Activated naive CD4-positive, alpha-beta T cell treated with anti-CD3 and anti-CD28 coated beads, Interleukin-2, amount 50 U/mL, for 72 hours (primary cell): ENCODE measurements at regions not wholly inside any gene's neighbourhood (a gene's known extent, or its start where the extent isn't known, plus 50 kb on each side); places are given as distances from the start of the nearest gene placed in this dataset.

ENCODE experiments used
- ATAC-seq, 2 donors: fragments of 150-1000 bp; cut with Tn5 transposase; 2 replicates each; pipeline ENCODE4 v1.10.0; 2021; ENCODE audit warnings: mild to moderate bottlenecking in 2 of 2, moderate library complexity in 2 of 2
- DNase-seq, 2 donors: peaks; one replicate each; pipeline ENCODE4 v3.0.0; 2021 to 2022; ENCODE audit warnings: low spot score in 2 of 2
- H3K27ac Mint-ChIP-seq, 2 donors: one replicate each; pipeline ENCODE4 v1.8.0; 2022; ENCODE audit warnings: mild to moderate bottlenecking in 2 of 2, mixed read lengths in 2 of 2
- H3K36me3 Mint-ChIP-seq, 2 donors: one replicate each; pipeline ENCODE4 v1.8.0; 2022; ENCODE audit warnings: mixed read lengths in 2 of 2
- H3K9me3 Mint-ChIP-seq, 2 donors: one replicate each; pipeline ENCODE4 v1.8.0; 2022; ENCODE audit warnings: mixed read lengths in 2 of 2

DNA sequence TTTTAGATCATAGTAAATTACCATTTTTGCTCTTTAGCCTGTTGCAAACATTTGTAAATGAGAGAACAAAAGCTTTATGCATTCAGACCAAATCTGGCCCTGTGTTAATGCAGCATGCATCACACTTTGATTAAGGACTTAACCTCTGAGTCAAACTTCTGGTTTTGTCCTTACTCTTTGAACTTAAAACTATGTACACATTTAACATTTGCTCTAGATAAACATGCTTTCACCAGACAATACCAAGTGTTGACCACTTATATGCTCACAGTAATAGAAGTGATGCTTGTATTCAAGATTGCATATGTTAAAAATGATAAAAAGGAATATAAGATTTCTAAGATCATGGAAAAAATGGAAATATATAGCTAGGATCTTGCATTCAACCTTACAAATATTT is 1095.3 kb downstream of the ADGRL2 start:
- Mint-ChIP-seq H3K27ac (no peak overlapping the region), H3K36me3 (no peaks in the 10 kb centered on the region), H3K9me3 (no peaks in the 10 kb centered on the region)
- DNase-seq (no peak), ATAC-seq (no peak)

DNA sequence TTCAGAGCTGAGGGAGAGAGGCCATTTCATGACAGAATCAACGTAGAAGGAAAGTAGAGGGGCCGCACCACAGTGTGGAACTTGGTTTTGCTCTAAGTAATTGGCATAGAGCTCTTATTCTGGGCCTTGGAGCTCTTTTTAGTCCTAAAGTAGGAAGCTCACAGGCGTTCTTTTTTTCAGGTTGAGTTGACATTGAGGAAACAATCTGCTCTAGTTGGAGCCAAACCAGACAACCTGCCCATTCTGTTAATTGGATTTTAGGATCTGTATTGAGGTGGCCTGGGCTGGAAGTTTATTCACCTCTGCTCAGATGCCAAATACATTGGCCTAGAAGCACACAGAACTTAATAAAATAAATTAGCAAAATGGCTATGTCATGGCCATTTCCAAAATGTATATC is 1093.9 kb downstream of the ADGRL2 start:
- Mint-ChIP-seq H3K36me3 (no peaks in the 10 kb centered on the region), H3K27ac (no peak overlapping the region), H3K9me3 (no peaks in the 10 kb centered on the region)
- DNase-seq, result no peak
- no peak for ATAC-seq

DNA sequence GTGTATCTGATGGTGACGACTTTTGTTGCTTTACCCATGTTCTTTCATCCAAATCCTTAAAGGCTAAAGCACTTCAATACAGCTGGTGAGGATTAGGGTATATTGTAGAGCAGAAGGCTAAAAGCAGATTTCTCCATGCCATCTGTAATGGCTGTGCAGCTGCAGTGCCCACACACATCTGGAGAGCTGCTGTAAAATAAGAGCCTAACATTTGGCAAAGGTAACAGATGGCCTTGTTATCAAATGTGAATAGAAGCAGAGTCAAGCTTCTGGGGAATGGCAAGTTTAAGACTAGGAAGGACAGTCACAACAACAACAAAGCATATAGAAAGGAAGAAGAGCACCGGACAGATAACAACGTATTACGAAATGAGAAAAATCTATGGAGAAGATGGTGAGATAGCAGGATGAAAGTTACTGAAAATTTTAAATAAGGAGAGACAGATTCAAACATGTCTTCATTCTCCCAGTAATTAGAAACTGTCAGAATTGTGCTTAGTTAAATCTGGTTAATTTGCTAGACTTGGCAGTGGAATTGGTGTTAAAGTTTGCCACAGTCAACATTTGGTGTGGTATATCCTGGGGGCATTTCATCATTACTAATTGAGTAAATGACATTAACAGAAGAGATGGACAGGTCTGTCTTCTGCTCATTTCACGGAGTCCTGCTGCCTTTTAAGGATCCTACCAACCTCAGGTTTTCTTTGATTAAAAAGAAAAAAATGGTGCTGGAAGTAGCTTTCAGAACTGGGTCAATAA is 1093.2 kb downstream of the ADGRL2 start:
- no peaks in the 10 kb centered on the region for H3K36me3 Mint-ChIP-seq
- H3K9me3 Mint-ChIP-seq, result no peaks in the 10 kb centered on the region
- no peak for DNase-seq
- no peak overlapping the region for H3K27ac Mint-ChIP-seq
- no peak for ATAC-seq

DNA sequence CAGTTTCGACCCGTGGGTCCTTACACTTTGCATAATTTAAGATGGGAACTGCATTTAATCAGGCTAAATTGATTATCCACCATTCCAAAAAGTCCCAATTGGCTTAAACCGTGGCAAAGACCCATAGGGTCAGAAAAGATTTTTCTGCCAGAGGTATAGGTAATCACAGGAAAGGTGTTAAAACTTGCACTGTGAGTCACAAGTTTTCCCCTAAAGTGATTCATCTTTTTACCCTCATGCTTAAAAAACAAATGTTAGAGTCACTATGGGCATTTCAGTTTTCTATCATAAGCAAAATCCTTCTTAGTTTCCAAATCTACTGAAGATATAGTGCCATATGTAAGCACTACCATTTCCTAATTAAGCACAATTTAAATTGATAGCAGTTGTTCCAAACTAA is 1079.8 kb downstream of the ADGRL2 start:
- H3K9me3 Mint-ChIP-seq, result no peaks in the 10 kb centered on the region
- DNase-seq (no peak), ATAC-seq (peak in 1 of 2 donors; percentile 89)
- H3K27ac Mint-ChIP-seq, result no peak overlapping the region
- no peaks in the 10 kb centered on the region for H3K36me3 Mint-ChIP-seq

DNA sequence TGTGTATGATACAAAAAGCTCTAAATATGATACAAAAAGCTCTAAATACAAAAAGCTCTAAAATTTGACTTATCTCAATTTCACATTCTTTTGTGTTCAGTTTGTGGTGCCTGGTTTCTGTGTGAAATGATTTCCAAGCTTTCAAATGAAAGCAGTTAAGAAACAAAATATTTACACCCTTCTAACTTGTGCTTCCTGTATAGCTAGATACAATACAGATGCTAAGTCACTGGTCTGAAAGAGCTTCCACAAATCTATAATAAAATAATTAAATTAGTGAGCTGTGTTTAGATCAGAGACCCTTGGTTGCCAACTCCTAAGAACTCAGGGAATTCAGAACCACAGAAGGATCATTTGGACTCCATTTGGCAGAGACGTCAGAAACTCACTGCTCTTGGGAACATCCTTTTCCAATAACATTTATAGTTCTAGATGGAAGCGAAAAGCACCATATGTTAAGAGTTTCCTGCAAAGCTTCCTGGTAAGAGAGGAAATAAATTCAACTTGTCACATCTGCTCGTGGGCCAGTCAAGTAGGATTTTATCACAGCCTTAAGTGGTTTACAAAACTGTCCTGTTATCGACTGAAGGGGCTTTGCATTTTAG is 1079.1 kb downstream of the ADGRL2 start:
- H3K36me3 Mint-ChIP-seq, result no peaks in the 10 kb centered on the region
- H3K9me3 Mint-ChIP-seq, result no peaks in the 10 kb centered on the region
- DNase-seq (no peak), ATAC-seq (no peak)
- no peak overlapping the region for H3K27ac Mint-ChIP-seq

DNA sequence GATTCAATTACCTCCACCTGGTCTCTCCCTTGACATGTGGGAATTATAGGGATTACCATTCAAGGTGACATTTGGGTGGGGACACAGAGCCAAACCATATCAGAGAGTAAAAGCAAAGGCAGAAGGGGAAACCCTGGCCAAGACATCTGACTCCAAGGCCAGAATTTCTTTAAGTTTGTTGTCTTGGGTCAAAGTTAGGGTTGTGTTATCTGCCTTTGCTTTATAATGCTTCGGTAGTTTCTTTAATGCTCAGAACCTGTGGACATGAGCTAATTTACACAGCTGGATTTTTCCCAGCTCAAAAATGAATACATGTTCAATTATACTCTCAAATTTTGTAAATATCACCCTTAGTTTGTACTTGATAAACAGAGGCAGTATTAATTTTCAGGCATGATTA is 1074.4 kb downstream of the ADGRL2 start:
- ATAC-seq, result no peak
- H3K36me3 Mint-ChIP-seq, result no peaks in the 10 kb centered on the region
- peaks cover 0 to 7% of the 10 kb centered on the region in 2 donors for H3K9me3 Mint-ChIP-seq
- no peak for DNase-seq
- no peak overlapping the region for H3K27ac Mint-ChIP-seq

DNA sequence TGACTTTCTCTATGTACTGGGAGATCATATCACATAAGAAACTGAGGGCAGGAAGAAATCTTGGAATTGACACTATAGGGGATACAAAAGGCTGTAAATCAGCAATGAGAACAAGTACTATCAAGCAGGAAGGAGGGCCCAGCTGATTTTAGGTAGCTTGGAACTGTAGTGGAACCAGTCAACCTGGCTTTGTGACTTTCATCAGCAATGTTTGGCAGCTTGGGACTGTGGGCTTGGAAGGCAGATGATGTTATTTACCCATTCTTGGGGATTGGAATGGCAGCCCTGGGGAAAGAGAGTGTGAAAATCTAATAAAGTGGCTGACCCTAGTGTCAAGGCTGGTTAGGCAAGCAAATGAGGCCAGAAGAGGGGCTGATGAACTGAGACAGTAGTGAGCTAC is 1073.3 kb downstream of the ADGRL2 start:
- DNase-seq (no peak), ATAC-seq (no peak)
- Mint-ChIP-seq H3K9me3 (peaks cover 0 to 7% of the 10 kb centered on the region in 2 donors), H3K36me3 (no peaks in the 10 kb centered on the region), H3K27ac (no peak overlapping the region)

DNA sequence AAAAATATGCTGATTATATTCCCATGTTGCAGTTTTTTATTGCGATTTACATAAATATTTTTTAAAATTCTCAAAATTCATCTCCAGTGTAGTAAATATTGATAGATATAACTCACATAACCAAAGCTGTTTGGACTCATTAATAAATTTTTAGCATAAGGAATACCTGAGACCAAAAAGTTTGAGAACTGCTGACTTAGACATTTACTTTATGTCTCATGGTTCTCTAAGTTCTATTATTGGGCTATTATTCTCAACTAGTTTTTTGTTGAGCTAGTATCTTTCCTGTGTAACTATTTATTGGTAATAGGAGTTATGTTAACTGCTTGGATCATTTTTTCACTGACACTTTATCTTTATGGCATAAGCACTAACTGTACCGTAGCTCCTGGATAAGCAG is 1069.6 kb downstream of the ADGRL2 start:
- DNase-seq (no peak), ATAC-seq (no peak)
- H3K27ac Mint-ChIP-seq, result no peak overlapping the region

DNA sequence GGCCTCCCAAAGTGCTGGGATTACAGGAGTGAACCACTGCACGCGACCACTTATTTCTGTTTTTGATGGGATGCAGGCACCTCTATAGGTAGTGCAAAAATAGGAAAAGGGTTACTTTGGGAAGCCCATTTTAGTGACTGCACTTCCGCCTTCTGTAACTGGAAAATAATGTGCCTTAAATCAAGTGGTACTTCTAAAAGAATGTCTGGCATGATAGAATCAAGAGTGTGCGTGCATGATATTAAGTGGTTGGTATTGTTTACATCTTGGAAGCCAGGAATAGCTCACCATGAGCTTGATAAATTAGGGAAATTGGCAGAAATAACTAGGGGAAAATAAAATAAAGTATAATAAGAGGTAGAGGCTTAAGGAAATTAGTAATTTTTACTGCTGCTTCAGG is 1067.0 kb downstream of the ADGRL2 start:
- DNase-seq, result no peak
- ATAC-seq, result no peak
- Mint-ChIP-seq H3K36me3 (no peaks in the 10 kb centered on the region), H3K9me3 (peaks cover 0 to 3% of the 10 kb centered on the region in 2 donors), H3K27ac (no peak overlapping the region)

More for the DNA sequence above, 1069.6 kb downstream of the ADGRL2 start:
- Mint-ChIP-seq H3K9me3 (peaks cover 3 to 7% of the 10 kb centered on the region in 2 donors), H3K36me3 (no peaks in the 10 kb centered on the region)

DNA sequence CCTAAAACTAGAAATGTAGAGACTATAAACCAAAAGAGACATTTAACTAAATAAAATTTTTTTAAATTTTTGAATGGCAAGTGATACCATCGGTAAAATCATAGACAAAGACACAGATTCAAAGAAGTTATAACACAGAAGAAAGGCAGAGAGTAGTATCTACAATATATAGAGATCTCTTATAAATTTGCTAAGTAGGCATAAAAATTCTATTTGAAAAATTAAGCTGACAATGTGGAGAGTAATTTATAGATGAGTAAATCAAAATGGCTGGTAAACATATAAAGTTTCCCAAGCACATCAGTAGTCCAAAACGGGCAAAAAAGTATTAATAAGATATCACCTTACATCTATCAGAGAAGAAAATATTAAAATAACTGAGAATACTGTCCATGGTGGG is 1061.0 kb downstream of the ADGRL2 start:
- H3K36me3 Mint-ChIP-seq, result no peaks in the 10 kb centered on the region
- ATAC-seq (no peak), DNase-seq (no peak)
- H3K27ac Mint-ChIP-seq, result no peak overlapping the region
- H3K9me3 Mint-ChIP-seq, result no peaks in the 10 kb centered on the region

DNA sequence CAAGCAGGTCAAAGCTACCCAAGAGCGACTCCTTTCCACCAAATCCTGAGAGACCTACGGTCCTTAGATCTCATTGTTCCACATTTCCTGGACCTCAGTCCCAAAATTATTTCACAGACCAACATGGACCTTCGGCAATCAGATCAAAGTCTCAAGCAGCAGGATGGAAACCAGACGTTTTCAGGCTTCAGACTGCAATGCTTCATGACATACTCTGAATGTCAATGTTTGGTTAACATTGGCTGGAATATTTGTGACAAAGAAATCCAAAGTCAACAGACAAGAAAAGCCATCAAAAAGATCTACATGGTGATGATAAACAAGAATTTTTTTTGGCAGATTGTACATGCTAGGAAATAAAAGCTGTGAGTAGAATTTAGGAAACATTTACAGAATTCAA is 1057.3 kb downstream of the ADGRL2 start:
- no peaks in the 10 kb centered on the region for H3K36me3 Mint-ChIP-seq
- ATAC-seq (no peak), DNase-seq (no peak)
- H3K9me3 Mint-ChIP-seq, result no peaks in the 10 kb centered on the region
- H3K27ac Mint-ChIP-seq, result no peak overlapping the region

DNA sequence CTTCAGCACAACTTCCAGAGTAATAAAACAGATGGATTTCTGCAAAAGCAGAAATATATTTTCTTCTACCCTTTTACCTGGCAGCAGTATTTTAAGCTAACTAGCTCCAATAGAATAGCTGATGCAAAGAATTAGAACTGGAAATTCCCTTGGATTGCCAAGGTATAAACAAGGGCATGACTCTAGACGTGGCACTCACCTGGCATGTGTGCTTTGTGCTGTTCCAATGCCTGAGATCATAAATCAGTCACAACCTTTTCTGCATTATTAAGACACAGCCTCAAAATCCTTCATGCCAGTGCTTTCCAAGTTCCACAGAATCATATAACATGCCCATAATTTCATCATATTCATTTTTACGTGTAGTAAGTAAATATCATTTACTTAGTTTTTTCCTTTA is 1048.7 kb downstream of the ADGRL2 start:
- Mint-ChIP-seq H3K27ac (no peak overlapping the region), H3K36me3 (no peaks in the 10 kb centered on the region), H3K9me3 (peaks cover 0 to 4% of the 10 kb centered on the region in 2 donors)
- no peak for DNase-seq
- no peak for ATAC-seq

DNA sequence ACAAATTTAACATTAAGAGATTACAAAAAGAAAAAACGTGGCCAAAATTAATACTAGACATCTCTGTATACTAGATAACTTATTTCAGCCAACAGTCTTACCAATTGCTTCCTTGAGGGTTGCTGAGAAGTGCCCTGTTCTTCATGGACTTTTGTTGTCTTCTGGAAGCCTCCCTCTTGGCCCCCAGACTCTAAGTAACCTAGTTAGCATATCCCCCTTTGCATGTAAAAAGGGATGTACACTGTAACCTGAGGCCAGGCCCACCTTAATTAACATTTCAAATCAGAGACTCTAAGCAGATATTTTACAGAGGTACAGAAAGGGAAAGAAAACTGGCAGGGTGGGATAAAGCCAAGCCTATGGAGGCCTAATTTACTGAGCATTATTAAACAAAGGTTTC is 1047.3 kb downstream of the ADGRL2 start:
- Mint-ChIP-seq H3K36me3 (no peaks in the 10 kb centered on the region), H3K9me3 (peaks cover 0 to 4% of the 10 kb centered on the region in 2 donors), H3K27ac (no peak overlapping the region)
- DNase-seq (no peak), ATAC-seq (no peak)

DNA sequence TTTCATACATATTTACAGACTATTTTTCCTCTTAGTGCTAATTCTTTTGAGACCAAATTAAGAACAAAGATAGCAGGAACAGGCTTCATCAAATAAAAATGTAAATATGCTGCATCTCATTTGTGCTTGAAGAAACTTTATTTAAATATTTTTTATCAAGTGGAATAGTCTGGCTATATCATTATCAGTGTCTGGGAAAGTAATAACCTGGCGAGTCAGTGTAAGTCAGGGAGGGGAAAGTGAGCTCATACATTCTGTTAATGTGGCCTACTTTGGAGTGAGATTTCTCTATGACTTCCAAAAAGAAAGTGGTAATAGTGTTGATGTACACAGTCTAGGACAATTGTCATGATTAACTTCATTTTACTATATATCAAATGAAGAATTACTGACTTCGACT is 1045.1 kb downstream of the ADGRL2 start:
- ATAC-seq, result no peak
- Mint-ChIP-seq H3K9me3 (no peaks in the 10 kb centered on the region), H3K27ac (no peak overlapping the region), H3K36me3 (no peaks in the 10 kb centered on the region)
- no peak for DNase-seq

DNA sequence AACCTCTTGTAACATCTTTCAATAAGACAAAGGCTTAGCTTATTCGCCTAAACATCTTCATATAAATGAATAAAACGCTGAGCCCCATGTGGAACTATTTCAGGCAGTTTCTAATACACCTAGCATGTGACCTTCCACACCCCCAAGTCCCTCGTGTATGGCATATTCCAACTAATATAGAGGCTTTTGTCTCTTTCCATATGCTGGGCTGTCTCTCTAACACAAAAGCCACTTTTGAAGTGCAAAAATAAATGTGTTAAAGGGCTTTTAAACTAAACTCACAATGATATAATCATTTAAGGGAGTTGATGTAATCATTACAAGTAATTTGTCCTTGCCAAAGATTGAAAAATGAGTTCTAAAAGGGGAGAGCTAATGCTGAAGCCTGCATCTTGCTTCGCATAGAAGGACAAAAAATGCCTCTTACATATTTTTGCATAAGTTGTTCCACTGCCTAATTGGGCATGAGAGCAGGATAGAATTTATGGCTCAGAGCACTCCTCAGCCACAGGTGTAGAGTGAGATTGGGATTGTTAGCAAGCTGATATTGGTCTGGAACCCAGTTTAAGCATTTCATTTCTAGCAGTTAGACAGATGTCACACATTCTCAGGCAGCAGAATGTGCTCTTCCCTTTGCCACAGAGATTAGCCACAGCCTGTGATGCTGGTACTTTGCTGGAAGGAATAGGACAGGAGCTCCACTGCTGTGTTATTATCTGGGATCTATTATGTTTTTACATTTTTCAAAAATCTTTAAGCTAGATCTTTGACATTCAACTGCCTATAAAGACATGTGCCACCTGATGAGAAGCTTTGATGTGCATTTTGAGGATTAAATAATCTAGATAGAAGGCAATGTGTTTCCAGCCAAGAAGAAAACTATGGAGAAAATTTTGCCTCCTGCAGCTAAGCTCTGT is 1044.4 kb downstream of the ADGRL2 start:
- DNase-seq (no peak), ATAC-seq (no peak)
- Mint-ChIP-seq H3K36me3 (no peaks in the 10 kb centered on the region), H3K9me3 (no peaks in the 10 kb centered on the region), H3K27ac (no peak overlapping the region)

DNA sequence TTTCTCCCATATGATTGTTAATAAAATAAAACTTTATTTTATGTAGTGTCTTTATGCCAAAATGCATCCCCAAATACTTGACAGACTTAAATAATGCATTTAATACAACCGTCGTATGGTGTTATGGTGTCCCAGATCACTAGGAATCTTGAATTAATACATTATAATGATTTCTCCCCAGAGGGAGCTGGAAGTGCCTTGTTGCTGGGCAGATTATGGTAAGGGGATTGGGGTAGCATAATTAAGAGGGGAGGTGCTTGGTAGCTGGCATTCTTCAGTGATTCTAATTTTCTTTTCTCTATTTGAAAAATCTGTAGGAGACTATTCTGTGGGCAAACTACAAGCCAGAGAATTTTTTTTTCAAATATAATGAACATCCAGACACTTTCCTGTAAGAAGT is 1043.7 kb downstream of the ADGRL2 start:
- Mint-ChIP-seq H3K9me3 (no peaks in the 10 kb centered on the region), H3K36me3 (no peaks in the 10 kb centered on the region), H3K27ac (no peak overlapping the region)
- ATAC-seq (no peak), DNase-seq (no peak)

DNA sequence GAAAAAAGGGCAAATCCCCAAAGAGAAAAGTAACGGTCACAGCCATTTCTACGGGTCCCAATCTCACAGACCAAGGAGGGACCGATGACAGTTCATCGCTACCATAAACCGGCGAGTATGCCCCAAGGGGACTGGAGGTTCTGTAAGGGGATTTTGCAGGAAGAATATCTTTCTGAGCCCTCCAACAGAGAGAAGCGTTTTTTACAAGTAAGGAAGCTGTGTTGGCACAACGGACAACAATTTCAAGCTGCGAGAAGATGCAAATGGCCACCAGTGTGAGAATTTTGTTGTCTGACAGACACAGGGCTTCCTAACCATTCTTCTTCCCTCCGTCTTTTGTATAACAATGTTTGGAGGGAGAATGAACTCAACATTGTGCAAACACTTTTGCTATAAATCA is 1043.1 kb downstream of the ADGRL2 start:
- Mint-ChIP-seq H3K9me3 (no peaks in the 10 kb centered on the region), H3K36me3 (no peaks in the 10 kb centered on the region), H3K27ac (no peak overlapping the region)
- DNase-seq, result no peak
- no peak for ATAC-seq
